ENCODE measurements at regions not wholly inside any gene's neighbourhood (a gene's known extent, or its start where the extent isn't known, plus 50 kb on each side); places are given as distances from the start of the nearest gene placed in this dataset.

DNA sequence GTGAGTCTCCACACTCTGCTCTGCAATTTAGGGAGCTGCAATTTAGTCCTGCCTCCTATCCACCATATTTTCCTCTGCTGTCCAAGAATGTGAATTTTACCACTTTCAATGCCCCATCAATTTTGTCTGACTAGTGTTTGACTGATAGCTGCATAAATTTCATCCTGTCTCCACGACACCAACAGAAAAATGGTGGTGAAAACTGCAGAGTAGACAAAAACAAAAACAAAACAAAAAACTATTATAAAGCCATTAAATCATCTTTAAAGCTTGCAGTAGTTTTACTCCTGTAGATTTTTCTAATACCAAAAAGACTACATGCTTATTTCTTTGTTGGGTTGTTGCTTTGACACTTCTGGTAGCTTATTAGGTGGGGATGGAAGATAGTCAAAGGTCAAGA, 322.0 kb downstream of the PAX1 start:
- TF ChIP-seq, protein P1, sequence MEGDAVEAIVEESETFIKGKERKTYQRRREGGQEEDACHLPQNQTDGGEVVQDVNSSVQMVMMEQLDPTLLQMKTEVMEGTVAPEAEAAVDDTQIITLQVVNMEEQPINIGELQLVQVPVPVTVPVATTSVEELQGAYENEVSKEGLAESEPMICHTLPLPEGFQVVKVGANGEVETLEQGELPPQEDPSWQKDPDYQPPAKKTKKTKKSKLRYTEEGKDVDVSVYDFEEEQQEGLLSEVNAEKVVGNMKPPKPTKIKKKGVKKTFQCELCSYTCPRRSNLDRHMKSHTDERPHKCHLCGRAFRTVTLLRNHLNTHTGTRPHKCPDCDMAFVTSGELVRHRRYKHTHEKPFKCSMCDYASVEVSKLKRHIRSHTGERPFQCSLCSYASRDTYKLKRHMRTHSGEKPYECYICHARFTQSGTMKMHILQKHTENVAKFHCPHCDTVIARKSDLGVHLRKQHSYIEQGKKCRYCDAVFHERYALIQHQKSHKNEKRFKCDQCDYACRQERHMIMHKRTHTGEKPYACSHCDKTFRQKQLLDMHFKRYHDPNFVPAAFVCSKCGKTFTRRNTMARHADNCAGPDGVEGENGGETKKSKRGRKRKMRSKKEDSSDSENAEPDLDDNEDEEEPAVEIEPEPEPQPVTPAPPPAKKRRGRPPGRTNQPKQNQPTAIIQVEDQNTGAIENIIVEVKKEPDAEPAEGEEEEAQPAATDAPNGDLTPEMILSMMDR (conservative IDR thresholded peaks at IDR 0.05; ENCODE audit: low read depth, low read length) = no peak
- no peak for TF ChIP-seq EZH2 (IDR thresholded peaks at IDR 0.05; ENCODE audit: low read length, unreplicated experiment)

Measured in PC-3 (cell line).